AG04450 (cell line): ENCODE measurements at regions not wholly inside any gene's neighbourhood (a gene's known extent, or its start where the extent isn't known, plus 50 kb on each side); places are given as distances from the start of the nearest gene placed in this dataset.
A peak's percentile ranks its signal among the peaks of the same experiment; 100 is the strongest.

Experiments used
- CTCF ChIA-PET: fragments of 300-600, 350-600 bp; formaldehyde crosslinking; extraction: SDS; loops from one replicate; lab custom pipeline; 2022; ENCODE audit warnings: antibody characterized with exemption, inconsistent platforms; lab: Charles Lee
- POLR2A ChIA-PET: fragments of 350-600 bp; formaldehyde crosslinking; extraction: SDS; loops from one replicate; lab custom pipeline; 2021; ENCODE audit warnings: antibody characterized with exemption, inconsistent platforms; lab: Yijun Ruan, JAX
- DNase-seq: peaks from one replicate; pipeline ENCODE4 v3.0.0-alpha.2; 2011; ENCODE audit warnings: low read depth, low spot score
- H3K27ac ChIP-seq: one replicate; pipeline ENCODE4 v1.5.1; 2012; ENCODE audit warnings: low read depth, low read length, control low read depth
- H3K27me3 ChIP-seq: one replicate; pipeline ENCODE4 v1.6.0; 2012; ENCODE audit warnings: low read length; ENCODE audit not compliant: control insufficient read depth, insufficient read depth
- H3K4me3 ChIP-seq: 2 replicates; pipeline ENCODE4 v1.5.1; 2011; ENCODE audit warnings: mild to moderate bottlenecking, low read depth, low read length, control low read depth
- H3K9me3 ChIP-seq: 2 replicates; pipeline ENCODE4 v1.5.1; 2012; ENCODE audit warnings: low read length; ENCODE audit not compliant: control insufficient read depth, insufficient read depth
- TF ChIP-seq, protein P1 (sequence below): IDR thresholded peaks from 2 replicates; pipeline ENCODE4 v1.5.1; 2011; ENCODE audit warnings: low read depth, low read length, control low read depth, inconsistent platforms

DNA sequence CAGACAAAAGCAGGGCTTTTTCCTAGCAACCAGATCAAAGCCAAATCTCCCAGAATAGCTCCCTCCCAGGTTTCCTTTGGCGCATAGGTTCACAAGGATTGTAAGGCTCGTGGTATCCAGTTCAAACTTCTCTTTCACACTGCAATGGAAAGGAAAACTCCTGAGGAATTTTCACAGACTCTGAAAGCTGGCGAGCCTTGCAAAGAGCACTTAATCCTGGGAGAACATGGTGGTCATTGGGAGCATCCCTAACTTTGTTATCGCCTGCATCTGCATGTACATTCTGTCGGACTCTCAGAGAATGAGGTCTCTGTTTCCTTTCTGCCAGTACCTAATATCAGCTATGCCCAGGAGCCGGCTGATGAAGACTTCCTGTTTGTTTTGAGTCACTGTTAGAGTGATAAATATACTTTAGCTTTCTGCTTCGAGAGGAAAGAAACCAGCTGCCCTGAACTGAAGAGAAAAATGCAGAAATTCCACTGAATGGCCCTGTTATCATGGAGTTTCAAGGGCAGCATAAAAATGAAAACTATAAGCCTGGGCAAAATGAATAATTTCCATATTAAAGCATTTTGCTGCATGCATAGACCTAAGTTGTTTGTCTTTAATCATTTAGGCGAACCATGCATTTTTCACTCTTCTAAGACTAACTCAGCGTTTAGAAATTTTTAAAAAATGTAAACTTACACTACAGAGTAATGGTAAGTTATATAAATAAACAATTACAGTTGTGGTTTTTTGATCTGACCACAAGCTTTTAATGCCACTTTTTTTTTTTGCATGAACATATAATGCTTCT lies 76.4 kb upstream of the ZEB2 start:
- CTCF ChIA-PET = interaction anchor here (0.5 kb wide), 1 partner anchor 794 kb away, joined by 3 read pairs; no protein-coding TSS in a partner anchor
- POLR2A ChIA-PET = interaction anchor here (0.7 to 1.3 kb wide), 5 partner anchors 12 to 1056 kb away, joined by 3 to 5 read pairs (median 4); no protein-coding TSS in a partner anchor
- H3K27ac ChIP-seq = no peak overlapping the region
- TF ChIP-seq, protein P1, sequence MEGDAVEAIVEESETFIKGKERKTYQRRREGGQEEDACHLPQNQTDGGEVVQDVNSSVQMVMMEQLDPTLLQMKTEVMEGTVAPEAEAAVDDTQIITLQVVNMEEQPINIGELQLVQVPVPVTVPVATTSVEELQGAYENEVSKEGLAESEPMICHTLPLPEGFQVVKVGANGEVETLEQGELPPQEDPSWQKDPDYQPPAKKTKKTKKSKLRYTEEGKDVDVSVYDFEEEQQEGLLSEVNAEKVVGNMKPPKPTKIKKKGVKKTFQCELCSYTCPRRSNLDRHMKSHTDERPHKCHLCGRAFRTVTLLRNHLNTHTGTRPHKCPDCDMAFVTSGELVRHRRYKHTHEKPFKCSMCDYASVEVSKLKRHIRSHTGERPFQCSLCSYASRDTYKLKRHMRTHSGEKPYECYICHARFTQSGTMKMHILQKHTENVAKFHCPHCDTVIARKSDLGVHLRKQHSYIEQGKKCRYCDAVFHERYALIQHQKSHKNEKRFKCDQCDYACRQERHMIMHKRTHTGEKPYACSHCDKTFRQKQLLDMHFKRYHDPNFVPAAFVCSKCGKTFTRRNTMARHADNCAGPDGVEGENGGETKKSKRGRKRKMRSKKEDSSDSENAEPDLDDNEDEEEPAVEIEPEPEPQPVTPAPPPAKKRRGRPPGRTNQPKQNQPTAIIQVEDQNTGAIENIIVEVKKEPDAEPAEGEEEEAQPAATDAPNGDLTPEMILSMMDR = no peak
- H3K4me3 ChIP-seq = peak overlapping the region; percentile 15
- DNase-seq = peak; percentile 27
- no peaks in the 10 kb centered on the region for H3K9me3 ChIP-seq
- H3K27me3 ChIP-seq = peaks cover 2% of the 10 kb centered on the region

GRCh38 chr2:144595686-144596072 lies 75.8 kb upstream of the ZEB2 start:
- H3K9me3 ChIP-seq = no peaks in the 10 kb centered on the region
- ChIA-PET POLR2A (interaction anchor here (0.8 to 1.3 kb wide), 4 partner anchors 12 to 563 kb away, joined by 3 to 5 read pairs (median 4); no protein-coding TSS in a partner anchor), CTCF (no interaction called here)
- DNase-seq = no peak
- TF ChIP-seq, protein P1 = no peak
- no peak overlapping the region for H3K27ac ChIP-seq
- peaks cover 2% of the 10 kb centered on the region for H3K27me3 ChIP-seq
- no peak overlapping the region for H3K4me3 ChIP-seq

GRCh38 chr2:144595279-144595678 lies 75.4 kb upstream of the ZEB2 start:
- H3K9me3 ChIP-seq = no peaks in the 10 kb centered on the region; the same call in 1 of the 2 replicates
- no peak for DNase-seq
- CTCF ChIA-PET = no interaction called here
- POLR2A ChIA-PET = interaction anchor here (1.3 kb wide), 1 partner anchor 13 kb away, joined by 5 read pairs; no protein-coding TSS in a partner anchor
- peaks cover 2% of the 10 kb centered on the region for H3K27me3 ChIP-seq
- TF ChIP-seq, protein P1 = no peak
- H3K27ac ChIP-seq = no peak overlapping the region
- H3K4me3 ChIP-seq = no peak overlapping the region

DNA sequence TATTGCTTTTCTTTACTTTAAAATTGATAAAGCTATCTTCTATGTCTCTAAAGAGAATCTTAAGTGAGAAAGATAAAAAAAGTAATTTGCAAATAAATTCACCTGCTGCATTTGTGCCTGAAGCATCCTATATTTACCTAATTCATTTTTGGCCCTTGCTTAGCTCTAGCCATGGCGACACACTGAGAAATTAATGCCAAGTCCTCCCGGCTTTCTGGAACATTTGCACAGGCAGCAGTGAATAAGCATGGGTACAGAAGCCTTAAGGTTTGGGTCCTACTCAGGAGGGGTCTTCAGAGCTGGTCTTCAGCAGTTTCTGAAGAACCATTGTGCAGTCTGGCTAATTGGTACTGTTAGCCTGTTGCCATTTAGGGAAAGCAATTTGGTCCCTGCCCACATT lies 73.9 kb upstream of the ZEB2 start:
- DNase-seq = no peak
- H3K27me3 ChIP-seq = peaks cover 2% of the 10 kb centered on the region
- no peaks in the 10 kb centered on the region; the same call in 1 of the 2 replicates for H3K9me3 ChIP-seq
- CTCF ChIA-PET = no interaction called here
- no peak overlapping the region for H3K4me3 ChIP-seq
- no peak overlapping the region for H3K27ac ChIP-seq
- POLR2A ChIA-PET = no interaction called here
- TF ChIP-seq, protein P1 = no peak
